22Rv1 (cell line): ENCODE measurements at regions not wholly inside any gene's neighbourhood (a gene's known extent, or its start where the extent isn't known, plus 50 kb on each side); places are given as distances from the start of the nearest gene placed in this dataset.

Experiments used
- H3K27ac ChIP-seq: fragments of 450-650 bp; 2 replicates; pipeline ENCODE4 v1.5.1; 2017
- CTCF ChIP-seq: fragments of 450-650 bp; IDR thresholded peaks from 2 replicates; pipeline ENCODE4 v1.5.1; 2017; ENCODE audit warnings: mild to moderate bottlenecking
- ZFX ChIP-seq: fragments of 450-650 bp; IDR thresholded peaks from 2 replicates; pipeline ENCODE4 v1.6.1; 2017; ENCODE audit warnings: antibody characterized with exemption, borderline replicate concordance

GRCh38 chr11:37595845-37596244 lies 997.8 kb upstream of the RAG2 start:
- no peak overlapping the region for H3K27ac ChIP-seq
- no peak for TF ChIP-seq ZFX
- no peak for TF ChIP-seq CTCF

- no peak for TF ChIP-seq CTCF
- TF ChIP-seq ZFX, result no peak
- H3K27ac ChIP-seq, result no peak overlapping the region
Measured at GRCh38 chr11:37574361-37574760, 976.3 kb upstream of the RAG2 start.

- no peak overlapping the region for H3K27ac ChIP-seq
- no peak for TF ChIP-seq CTCF
- no peak for TF ChIP-seq ZFX
Measured at GRCh38 chr11:37572491-37573171, 974.6 kb upstream of the RAG2 start.

- H3K27ac ChIP-seq, result no peak overlapping the region
- TF ChIP-seq ZFX (no peak), CTCF (no peak)
Measured at GRCh38 chr11:37571246-37571645, 973.2 kb upstream of the RAG2 start.

GRCh38 chr11:37560991-37561390 lies 963.0 kb upstream of the RAG2 start:
- H3K27ac ChIP-seq, result no peak overlapping the region
- TF ChIP-seq CTCF (no peak), ZFX (no peak)

- no peak overlapping the region for H3K27ac ChIP-seq
- TF ChIP-seq CTCF (no peak), ZFX (no peak)
Measured at GRCh38 chr11:37560346-37560745, 962.3 kb upstream of the RAG2 start.

GRCh38 chr11:37558619-37559210 lies 960.7 kb upstream of the RAG2 start:
- no peak for TF ChIP-seq ZFX
- TF ChIP-seq CTCF, result no peak
- no peak overlapping the region for H3K27ac ChIP-seq
